ENCODE measurements at regions not wholly inside any gene's neighbourhood (a gene's known extent, or its start where the extent isn't known, plus 50 kb on each side); places are given as distances from the start of the nearest gene placed in this dataset.

GRCh38 chr3:83628471-83628870, 1330.3 kb upstream of the CADM2 start:
- TF ChIP-seq CTCF (conservative IDR thresholded peaks at IDR 0.05; ENCODE audit: low read depth, low read length) (no peak), EZH2phosphoT487 (IDR thresholded peaks at IDR 0.05; ENCODE audit: borderline replicate concordance, low read length) (no peak), EZH2 (IDR thresholded peaks at IDR 0.05; ENCODE audit: low read length, unreplicated experiment) (no peak)
